ENCODE measurements at regions not wholly inside any gene's neighbourhood (a gene's known extent, or its start where the extent isn't known, plus 50 kb on each side); places are given as distances from the start of the nearest gene placed in this dataset.

GRCh38 chr18:56382541-56382940 is 255.9 kb downstream of the TXNL1 start:
- TF ChIP-seq CTCF (IDR thresholded peaks at IDR 0.05), result no peak
- no peak for TF ChIP-seq POLR2AphosphoS5 (IDR thresholded peaks at IDR 0.05; ENCODE audit: low read depth, low read length)
- no peak for TF ChIP-seq SIN3A (IDR thresholded peaks at IDR 0.05; ENCODE audit: borderline replicate concordance, insufficient read depth, low read depth, low read length)

All from Panc1 (cell line).